HG02763 (cell line): ENCODE measurements at regions not wholly inside any gene's neighbourhood (a gene's known extent, or its start where the extent isn't known, plus 50 kb on each side); places are given as distances from the start of the nearest gene placed in this dataset.
A peak's percentile ranks its signal among the peaks of the same experiment; 100 is the strongest.

Source experiments
- ATAC-seq: cut with Tn5 transposase; IDR thresholded peaks from one replicate; pipeline ENCODE4 v1.9.1; 2021; ENCODE audit warnings: mild to moderate bottlenecking, moderate library complexity; ENCODE audit not compliant: unreplicated experiment

DNA sequence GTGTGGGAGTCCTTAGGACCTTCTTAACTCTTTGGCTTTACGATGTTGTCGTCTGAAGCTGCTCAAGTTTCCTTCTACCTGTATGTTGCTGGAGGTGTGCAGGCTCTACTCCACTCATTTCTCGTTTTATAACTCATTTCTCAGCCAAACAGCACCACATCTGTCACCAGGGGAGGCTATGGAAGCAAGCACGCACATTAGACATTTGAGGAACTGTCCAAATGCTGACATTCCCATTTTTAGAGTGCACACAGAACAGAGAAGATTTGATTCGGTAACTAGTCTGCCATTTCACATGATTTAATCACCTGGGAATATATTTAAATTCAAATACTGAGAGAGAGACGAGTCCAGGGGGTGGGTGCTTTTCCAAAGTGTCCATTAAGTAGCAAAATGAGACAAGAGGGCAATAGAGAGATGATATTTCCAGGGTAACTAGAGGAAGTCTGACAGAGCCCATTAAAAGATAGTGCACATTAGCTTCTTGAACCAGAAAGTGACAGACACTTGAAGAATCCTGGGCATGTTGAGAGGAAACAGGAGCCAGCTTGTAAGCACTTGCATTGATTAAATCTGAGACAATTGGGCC lies 793.3 kb downstream of the TDRD15 start:
- ATAC-seq, result no peak

DNA sequence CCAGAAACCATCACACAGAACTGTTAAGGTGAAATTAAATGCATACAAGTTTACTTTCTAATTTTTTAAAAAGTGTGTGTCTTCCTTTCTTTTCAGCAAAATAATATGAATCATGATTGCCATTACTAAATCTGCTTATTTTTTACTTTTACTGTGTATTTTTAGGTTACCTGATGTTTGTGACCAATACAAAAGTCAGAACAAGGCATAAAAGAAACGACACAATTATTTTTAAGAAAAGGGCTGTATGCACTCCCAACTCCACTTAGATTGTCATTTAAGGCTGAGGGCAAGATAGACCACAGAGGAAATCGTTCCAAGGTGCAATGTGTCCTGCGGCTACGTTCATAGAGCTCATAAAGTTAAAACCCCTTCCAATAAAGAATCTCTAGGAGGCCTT lies 797.0 kb downstream of the TDRD15 start:
- ATAC-seq, result no peak

- ATAC-seq, result peak; percentile 53
Measured at GRCh38 chr2:21924640-21925285, 801.0 kb downstream of the TDRD15 start.

GRCh38 chr2:21928292-21928691 lies 804.5 kb downstream of the TDRD15 start:
- ATAC-seq, result no peak

DNA sequence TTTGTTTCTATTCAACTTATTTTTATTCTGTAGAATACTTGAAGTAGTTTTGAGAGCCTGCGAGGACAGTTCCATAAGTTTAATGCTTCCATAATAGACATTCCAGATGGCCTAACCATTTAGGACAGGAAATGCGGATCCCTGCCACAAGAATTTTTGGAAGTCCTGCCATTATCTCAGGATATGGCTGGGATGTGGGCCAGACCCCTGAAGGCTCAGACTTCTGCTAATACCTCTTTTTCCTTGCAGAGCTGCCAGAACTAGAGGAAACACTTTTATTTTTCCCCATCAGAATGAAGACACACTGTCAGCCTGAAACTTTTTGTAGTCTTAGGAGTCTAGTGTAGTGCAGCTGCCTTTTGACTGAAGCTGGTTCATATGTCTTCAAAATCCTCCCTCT lies 806.5 kb downstream of the TDRD15 start:
- ATAC-seq, result no peak

DNA sequence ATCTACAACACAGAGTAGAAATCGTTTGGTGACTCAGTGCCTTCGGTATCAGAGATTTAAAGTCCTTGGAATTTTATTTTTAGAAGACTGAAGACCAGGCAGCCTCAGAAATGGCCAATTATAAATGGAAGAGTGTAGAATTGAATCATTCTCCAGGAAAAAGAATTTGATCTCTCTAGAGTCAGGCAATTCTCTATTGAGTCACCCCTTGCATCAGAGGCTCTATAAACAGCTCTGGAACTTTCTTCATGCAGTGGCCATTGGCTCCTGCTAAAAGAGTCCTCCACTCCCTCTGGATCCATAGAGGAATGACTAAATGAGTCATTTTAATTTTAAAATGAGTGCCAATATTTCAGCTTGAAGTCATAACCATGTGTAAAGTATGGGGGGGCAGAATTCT lies 816.2 kb downstream of the TDRD15 start:
- ATAC-seq, result no peak

GRCh38 chr2:21944536-21944935 lies 820.8 kb downstream of the TDRD15 start:
- no peak for ATAC-seq

- no peak for ATAC-seq
Measured at GRCh38 chr2:21945658-21946057, 821.9 kb downstream of the TDRD15 start.

DNA sequence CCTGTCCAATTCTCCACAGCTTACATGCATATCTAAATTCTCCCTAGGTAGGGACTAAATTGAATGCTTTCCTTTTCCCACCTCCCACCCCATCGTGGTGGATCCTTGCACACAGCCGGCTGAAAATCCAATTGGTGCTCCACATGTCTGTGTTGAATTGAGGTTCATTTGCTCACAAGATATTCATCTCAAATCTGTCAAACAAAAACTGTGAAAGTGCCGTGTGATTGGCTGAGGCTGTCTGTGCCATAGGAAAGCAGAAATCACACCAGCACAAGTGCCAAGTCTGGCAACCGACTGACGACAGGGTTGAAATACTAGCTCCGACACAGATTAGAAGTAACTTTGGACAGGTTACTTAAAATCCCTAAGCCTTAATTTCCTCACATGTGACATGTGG lies 823.3 kb downstream of the TDRD15 start:
- no peak for ATAC-seq

DNA sequence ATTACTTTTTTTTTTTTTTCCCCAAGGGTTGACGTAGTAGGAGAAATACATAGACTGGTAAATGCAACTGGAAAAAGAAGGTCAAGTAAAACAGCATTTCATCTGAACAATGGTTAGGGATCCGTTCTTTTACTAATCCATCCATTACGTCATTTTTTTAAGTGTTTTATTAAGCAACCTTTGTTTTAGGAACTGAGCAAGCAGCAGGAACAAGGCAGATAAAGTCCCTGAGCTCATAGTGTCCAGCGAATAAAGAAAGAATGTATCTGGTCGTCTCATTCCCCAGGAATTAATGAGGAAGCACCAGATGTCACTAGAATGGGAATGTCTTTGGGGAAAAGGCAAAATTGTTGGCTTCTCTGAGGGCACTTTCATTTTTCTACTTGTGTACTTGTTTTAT lies 842.4 kb downstream of the TDRD15 start:
- ATAC-seq, result no peak

DNA sequence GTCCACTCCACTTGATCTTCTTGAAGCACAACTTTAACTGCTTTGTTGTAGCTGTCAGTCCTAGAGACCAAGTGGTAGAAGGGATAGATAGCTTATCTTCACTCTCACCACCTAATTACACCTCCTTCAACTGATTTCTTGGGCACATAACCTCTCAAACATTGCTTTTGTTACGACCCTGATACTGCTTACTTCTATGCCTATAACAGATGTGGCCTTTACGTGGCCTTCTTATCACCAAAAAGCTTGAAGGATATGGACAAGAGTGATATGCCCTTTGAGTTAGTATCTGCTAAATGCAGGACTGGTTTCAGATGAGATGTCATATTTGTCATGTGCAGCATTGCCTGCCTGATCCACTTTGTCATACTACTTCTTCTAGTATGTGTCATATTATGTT lies 847.2 kb downstream of the TDRD15 start:
- ATAC-seq, result no peak

- ATAC-seq, result no peak
Measured at GRCh38 chr2:21972586-21972985, 848.8 kb downstream of the TDRD15 start.

- no peak for ATAC-seq
Measured at GRCh38 chr2:21981127-21981526, 857.4 kb downstream of the TDRD15 start.

GRCh38 chr2:21993002-21993401 lies 869.2 kb downstream of the TDRD15 start:
- no peak for ATAC-seq

DNA sequence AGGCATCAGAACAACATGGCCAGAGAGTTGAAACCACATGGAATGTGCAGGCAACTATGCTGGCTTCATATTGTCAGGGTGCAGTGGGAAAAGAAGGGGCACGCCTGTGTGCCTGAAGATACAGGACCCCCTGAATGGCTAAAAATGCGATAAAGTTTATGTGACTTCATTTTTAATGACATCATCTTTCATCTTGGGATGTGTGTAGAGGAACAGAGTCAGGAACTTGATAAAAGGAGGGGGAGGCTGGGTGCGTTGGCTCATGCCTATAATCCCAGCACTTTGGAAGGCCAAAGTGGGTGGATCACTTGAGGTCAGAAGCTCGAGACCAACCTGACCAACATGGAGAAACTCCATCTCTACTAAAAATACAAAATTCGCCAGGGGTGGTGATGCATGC lies 872.6 kb downstream of the TDRD15 start:
- no peak for ATAC-seq

DNA sequence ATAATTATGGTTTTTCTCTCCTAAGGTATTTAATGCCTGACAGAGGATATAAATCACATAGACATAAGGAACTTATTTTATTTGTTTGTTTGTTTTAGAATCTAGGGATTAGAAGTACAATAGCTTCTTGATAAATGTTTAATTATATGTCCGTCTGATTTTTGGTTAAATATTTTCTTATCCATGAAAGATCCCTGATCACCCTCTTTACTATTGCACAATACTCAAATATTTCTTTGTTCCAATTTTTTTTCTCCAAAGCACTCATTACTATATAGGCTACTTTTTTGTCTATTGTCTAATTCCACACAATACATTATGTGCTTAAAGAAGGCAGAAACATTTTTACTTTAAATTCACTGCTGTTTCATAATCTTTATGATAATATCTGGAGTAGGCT lies 875.8 kb downstream of the TDRD15 start:
- no peak for ATAC-seq

DNA sequence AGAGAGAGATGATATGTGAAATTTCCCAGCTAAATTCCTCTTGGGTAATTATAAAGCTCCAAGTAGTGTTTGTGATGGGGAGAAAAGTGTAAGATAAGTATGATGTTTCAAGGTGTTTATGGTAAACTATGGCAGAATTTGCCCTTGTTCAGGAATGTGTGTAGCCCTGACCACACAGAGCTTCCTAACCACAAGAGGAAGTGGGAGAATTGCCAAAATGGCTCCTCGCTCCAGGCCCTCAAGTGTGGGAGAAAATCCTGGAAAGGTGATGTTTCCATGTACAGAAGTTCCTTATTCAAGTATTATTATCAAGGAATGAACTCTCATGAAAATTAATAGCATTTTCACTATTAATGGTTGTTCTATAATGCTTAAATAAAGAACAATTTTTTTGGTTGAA lies 878.3 kb downstream of the TDRD15 start:
- no peak for ATAC-seq

DNA sequence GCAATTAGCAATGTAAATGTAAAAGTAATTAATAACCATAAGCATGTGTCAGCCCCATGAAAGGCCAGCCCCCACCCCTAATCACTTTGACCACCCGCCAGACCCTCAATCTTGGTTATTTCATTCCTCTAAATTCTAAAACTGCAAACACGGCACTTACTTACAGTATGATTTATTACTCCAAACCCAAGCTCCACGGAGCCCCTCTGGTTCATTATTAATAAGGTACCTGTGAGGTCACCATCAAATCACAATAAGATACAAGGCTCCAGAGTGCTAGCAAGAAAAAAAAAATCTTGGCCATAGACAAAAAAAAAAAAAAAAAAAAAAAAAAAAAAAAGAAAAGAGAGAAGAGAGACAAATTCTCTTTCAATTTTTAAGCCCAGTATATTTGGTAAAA lies 879.5 kb downstream of the TDRD15 start:
- no peak for ATAC-seq

GRCh38 chr2:22011048-22011447 lies 887.3 kb downstream of the TDRD15 start:
- no peak for ATAC-seq

- no peak for ATAC-seq
Measured at GRCh38 chr2:22020091-22020742, 896.4 kb downstream of the TDRD15 start.

- no peak for ATAC-seq
Measured at GRCh38 chr2:22027345-22028005, 903.7 kb downstream of the TDRD15 start.

- ATAC-seq, result no peak
Measured at GRCh38 chr2:22035361-22035830, 911.6 kb downstream of the TDRD15 start.
